Ishikawa (cell line): ENCODE measurements at regions not wholly inside any gene's neighbourhood (a gene's known extent, or its start where the extent isn't known, plus 50 kb on each side); places are given as distances from the start of the nearest gene placed in this dataset.

Experiments
- CEBPB ChIP-seq: IDR thresholded peaks from 2 replicates; pipeline ENCODE4 v1.6.1; 2012
- CREB1 ChIP-seq: IDR thresholded peaks from 2 replicates; pipeline ENCODE4 v1.6.1; 2012; ENCODE audit warnings: low read depth
- EGR1 ChIP-seq: IDR thresholded peaks from 2 replicates; pipeline ENCODE4 v1.6.1; 2012
- EP300 ChIP-seq: IDR thresholded peaks from 2 replicates; pipeline ENCODE4 v1.6.1; 2012; ENCODE audit warnings: borderline replicate concordance
- FOXM1 ChIP-seq: IDR thresholded peaks from 2 replicates; pipeline ENCODE4 v1.6.1; 2012; ENCODE audit warnings: low read depth, borderline replicate concordance
- MAX ChIP-seq: IDR thresholded peaks from 2 replicates; pipeline ENCODE4 v1.6.1; 2012
- RAD21 ChIP-seq: IDR thresholded peaks from 2 replicates; pipeline ENCODE4 v1.6.1; 2012; ENCODE audit warnings: low read depth
- REST ChIP-seq: IDR thresholded peaks from 2 replicates; pipeline ENCODE4 v1.6.1; 2012; ENCODE audit warnings: low read depth, mild to moderate bottlenecking
- TAF1 ChIP-seq: IDR thresholded peaks from 2 replicates; pipeline ENCODE4 v1.6.1; 2012; ENCODE audit warnings: low read depth, mild to moderate bottlenecking
- YY1 ChIP-seq: IDR thresholded peaks from 2 replicates; pipeline ENCODE4 v1.6.1; 2012; ENCODE audit warnings: low read depth
- ZBTB7A ChIP-seq: IDR thresholded peaks from 2 replicates; pipeline ENCODE4 v1.6.1; 2012; ENCODE audit warnings: low read depth

GRCh38 chr3:55203546-55203945 is 275.7 kb upstream of the LRTM1 start:
- no peak for TF ChIP-seq MAX
- no peak for TF ChIP-seq YY1
- no peak for TF ChIP-seq REST
- no peak for TF ChIP-seq TAF1
- TF ChIP-seq EP300 = no peak
- no peak for TF ChIP-seq CEBPB
- TF ChIP-seq FOXM1 = no peak
- no peak for TF ChIP-seq ZBTB7A
- no peak for TF ChIP-seq CREB1
- no peak for TF ChIP-seq RAD21
- TF ChIP-seq EGR1 = no peak
